Stimulated activated memory B cell treated with anti-CD40 and anti-IgM and Interleukin-4, amounts not matched to agents 10 μg/mL and 1 μg/mL and 100 μg/mL, for 72 hours (primary cell): ENCODE measurements at regions not wholly inside any gene's neighbourhood (a gene's known extent, or its start where the extent isn't known, plus 50 kb on each side); places are given as distances from the start of the nearest gene placed in this dataset.
A peak's percentile ranks its signal among the peaks of the same experiment; 100 is the strongest.

Experiments used
- ATAC-seq: fragments of 150-1000 bp; cut with Tn5 transposase; 2 replicates; pipeline ENCODE4 v1.10.0; 2021
- H3K27ac Mint-ChIP-seq: one replicate; pipeline ENCODE4 v1.8.0; 2022; ENCODE audit warnings: mild to moderate bottlenecking, mixed read lengths
- H3K27me3 Mint-ChIP-seq: one replicate; pipeline ENCODE4 v1.8.0; 2022; ENCODE audit warnings: mixed read lengths
- H3K36me3 Mint-ChIP-seq: one replicate; pipeline ENCODE4 v1.8.0; 2022; ENCODE audit warnings: mixed read lengths
- H3K4me1 Mint-ChIP-seq: one replicate; pipeline ENCODE4 v1.8.0; 2022; ENCODE audit warnings: mixed read lengths
- H3K4me3 Mint-ChIP-seq: one replicate; pipeline ENCODE4 v1.8.0; 2022; ENCODE audit warnings: mild to moderate bottlenecking, moderate library complexity, mixed read lengths
- H3K9me3 Mint-ChIP-seq: one replicate; pipeline ENCODE4 v1.8.0; 2022; ENCODE audit warnings: mixed read lengths

- ATAC-seq = no peak
- no peaks in the 10 kb centered on the region for H3K4me1 Mint-ChIP-seq
- no peaks in the 10 kb centered on the region for H3K9me3 Mint-ChIP-seq
- H3K27ac Mint-ChIP-seq = no peak overlapping the region
- no peak overlapping the region for H3K4me3 Mint-ChIP-seq
- no peaks in the 10 kb centered on the region for H3K36me3 Mint-ChIP-seq
- H3K27me3 Mint-ChIP-seq = no peaks in the 10 kb centered on the region
Measured at GRCh38 chr16:80447241-80447640, 93.6 kb upstream of the DYNLRB2 start.

- H3K27me3 Mint-ChIP-seq = no peaks in the 10 kb centered on the region
- H3K9me3 Mint-ChIP-seq = peaks cover 3% of the 10 kb centered on the region
- no peak for ATAC-seq
Measured at GRCh38 chr16:80442779-80443178, 98.0 kb upstream of the DYNLRB2 start.

GRCh38 chr16:80441935-80442334 is 98.9 kb upstream of the DYNLRB2 start:
- no peak overlapping the region for H3K27ac Mint-ChIP-seq
- no peak overlapping the region for H3K4me3 Mint-ChIP-seq
- peaks cover 3% of the 10 kb centered on the region for H3K9me3 Mint-ChIP-seq
- no peaks in the 10 kb centered on the region for H3K36me3 Mint-ChIP-seq
- peaks cover 9% of the 10 kb centered on the region for H3K4me1 Mint-ChIP-seq
- ATAC-seq = no peak
- H3K27me3 Mint-ChIP-seq = no peaks in the 10 kb centered on the region

More at GRCh38 chr16:80442779-80443178, 98.0 kb upstream of the DYNLRB2 start:
- Mint-ChIP-seq H3K27ac (no peak overlapping the region), H3K36me3 (no peaks in the 10 kb centered on the region), H3K4me3 (no peak overlapping the region), H3K4me1 (peaks cover 9% of the 10 kb centered on the region)

GRCh38 chr16:80440667-80441066 is 100.1 kb upstream of the DYNLRB2 start:
- Mint-ChIP-seq H3K4me1 (peaks cover 9% of the 10 kb centered on the region), H3K36me3 (no peaks in the 10 kb centered on the region), H3K9me3 (peaks cover 3% of the 10 kb centered on the region), H3K4me3 (no peak overlapping the region), H3K27ac (no peak overlapping the region), H3K27me3 (no peaks in the 10 kb centered on the region)
- no peak for ATAC-seq

GRCh38 chr16:80437707-80438106 is 103.1 kb upstream of the DYNLRB2 start:
- ATAC-seq = no peak
- Mint-ChIP-seq H3K36me3 (no peaks in the 10 kb centered on the region), H3K9me3 (peaks cover 3% of the 10 kb centered on the region), H3K27me3 (peaks cover 6% of the 10 kb centered on the region), H3K27ac (no peak overlapping the region), H3K4me3 (no peak overlapping the region), H3K4me1 (peaks cover 9% of the 10 kb centered on the region)

GRCh38 chr16:80436510-80436909 is 104.3 kb upstream of the DYNLRB2 start:
- H3K36me3 Mint-ChIP-seq = no peaks in the 10 kb centered on the region
- H3K9me3 Mint-ChIP-seq = peaks cover 9% of the 10 kb centered on the region
- no peak overlapping the region for H3K27ac Mint-ChIP-seq
- H3K27me3 Mint-ChIP-seq = peaks cover 18% of the 10 kb centered on the region
- no peak for ATAC-seq
- H3K4me1 Mint-ChIP-seq = peaks cover 9% of the 10 kb centered on the region
- H3K4me3 Mint-ChIP-seq = no peak overlapping the region

- H3K4me1 Mint-ChIP-seq = no peaks in the 10 kb centered on the region
- H3K27me3 Mint-ChIP-seq = peaks cover 28% of the 10 kb centered on the region
- H3K9me3 Mint-ChIP-seq = peaks cover 11% of the 10 kb centered on the region
- no peak overlapping the region for H3K27ac Mint-ChIP-seq
- no peaks in the 10 kb centered on the region for H3K36me3 Mint-ChIP-seq
- no peak for ATAC-seq
- no peak overlapping the region for H3K4me3 Mint-ChIP-seq
Measured at GRCh38 chr16:80433623-80434022, 107.2 kb upstream of the DYNLRB2 start.

- H3K36me3 Mint-ChIP-seq = no peaks in the 10 kb centered on the region
- H3K4me1 Mint-ChIP-seq = no peaks in the 10 kb centered on the region
- H3K27ac Mint-ChIP-seq = no peak overlapping the region
- peaks cover 11% of the 10 kb centered on the region for H3K9me3 Mint-ChIP-seq
- no peak overlapping the region for H3K4me3 Mint-ChIP-seq
- ATAC-seq = no peak
- H3K27me3 Mint-ChIP-seq = peaks cover 45% of the 10 kb centered on the region
Measured at GRCh38 chr16:80427795-80428194, 113.0 kb upstream of the DYNLRB2 start.

GRCh38 chr16:80418517-80419355 is 122.1 kb upstream of the DYNLRB2 start:
- no peaks in the 10 kb centered on the region for H3K36me3 Mint-ChIP-seq
- H3K4me3 Mint-ChIP-seq = no peak overlapping the region
- H3K27ac Mint-ChIP-seq = no peak overlapping the region
- peaks cover 7% of the 10 kb centered on the region for H3K4me1 Mint-ChIP-seq
- no peak for ATAC-seq
- peaks cover 10% of the 10 kb centered on the region for H3K27me3 Mint-ChIP-seq
- peaks cover 6% of the 10 kb centered on the region for H3K9me3 Mint-ChIP-seq

GRCh38 chr16:80417706-80418271 is 123.0 kb upstream of the DYNLRB2 start:
- peaks cover 10% of the 10 kb centered on the region for H3K27me3 Mint-ChIP-seq
- H3K4me3 Mint-ChIP-seq = no peak overlapping the region
- peaks cover 6% of the 10 kb centered on the region for H3K9me3 Mint-ChIP-seq
- no peak overlapping the region for H3K27ac Mint-ChIP-seq
- no peaks in the 10 kb centered on the region for H3K36me3 Mint-ChIP-seq
- ATAC-seq = peak; percentile 44
- peaks cover 7% of the 10 kb centered on the region for H3K4me1 Mint-ChIP-seq

GRCh38 chr16:80408014-80408413 is 132.8 kb upstream of the DYNLRB2 start:
- H3K4me1 Mint-ChIP-seq = no peaks in the 10 kb centered on the region
- no peaks in the 10 kb centered on the region for H3K36me3 Mint-ChIP-seq
- no peak overlapping the region for H3K27ac Mint-ChIP-seq
- no peak overlapping the region for H3K4me3 Mint-ChIP-seq
- H3K27me3 Mint-ChIP-seq = peaks cover 16% of the 10 kb centered on the region
- ATAC-seq = no peak
- H3K9me3 Mint-ChIP-seq = no peaks in the 10 kb centered on the region

- no peaks in the 10 kb centered on the region for H3K36me3 Mint-ChIP-seq
- ATAC-seq = no peak
- H3K27ac Mint-ChIP-seq = no peak overlapping the region
- no peak overlapping the region for H3K4me3 Mint-ChIP-seq
- no peaks in the 10 kb centered on the region for H3K9me3 Mint-ChIP-seq
- peaks cover 16% of the 10 kb centered on the region for H3K27me3 Mint-ChIP-seq
- no peaks in the 10 kb centered on the region for H3K4me1 Mint-ChIP-seq
Measured at GRCh38 chr16:80407265-80407987, 133.4 kb upstream of the DYNLRB2 start.

- no peak overlapping the region for H3K27ac Mint-ChIP-seq
- ATAC-seq = no peak
- H3K4me1 Mint-ChIP-seq = no peaks in the 10 kb centered on the region
- H3K36me3 Mint-ChIP-seq = no peaks in the 10 kb centered on the region
- no peaks in the 10 kb centered on the region for H3K9me3 Mint-ChIP-seq
- peaks cover 16% of the 10 kb centered on the region for H3K27me3 Mint-ChIP-seq
- H3K4me3 Mint-ChIP-seq = no peak overlapping the region
Measured at GRCh38 chr16:80404847-80405246, 135.9 kb upstream of the DYNLRB2 start.

GRCh38 chr16:80403894-80404293 is 136.9 kb upstream of the DYNLRB2 start:
- no peak for ATAC-seq
- Mint-ChIP-seq H3K9me3 (no peaks in the 10 kb centered on the region), H3K27ac (no peak overlapping the region), H3K4me3 (no peak overlapping the region), H3K4me1 (no peaks in the 10 kb centered on the region), H3K36me3 (no peaks in the 10 kb centered on the region), H3K27me3 (peaks cover 16% of the 10 kb centered on the region)

GRCh38 chr16:80390871-80391489 is 149.8 kb upstream of the DYNLRB2 start:
- no peak for ATAC-seq
- Mint-ChIP-seq H3K27me3 (peaks cover 34% of the 10 kb centered on the region), H3K4me3 (no peak overlapping the region), H3K36me3 (no peaks in the 10 kb centered on the region), H3K4me1 (no peaks in the 10 kb centered on the region), H3K9me3 (peaks cover 3% of the 10 kb centered on the region), H3K27ac (no peak overlapping the region)
